Type B pancreatic cell (in vitro differentiated cells): ENCODE measurements at regions not wholly inside any gene's neighbourhood (a gene's known extent, or its start where the extent isn't known, plus 50 kb on each side); places are given as distances from the start of the nearest gene placed in this dataset.

Experiments used
- DNase-seq: peaks from one replicate; pipeline ENCODE4 v3.0.0; 2021; ENCODE audit warnings: mixed read lengths; ENCODE audit not compliant: unreplicated experiment; ENCODE audit errors: extremely low spot score
- H3K27ac Mint-ChIP-seq: 2 replicates; pipeline ENCODE4 v1.8.0; 2021; ENCODE audit warnings: mild to moderate bottlenecking, mixed read lengths
- H3K27me3 Mint-ChIP-seq: 2 replicates; pipeline ENCODE4 v1.8.0; 2021; ENCODE audit warnings: mixed read lengths
- H3K36me3 Mint-ChIP-seq: 2 replicates; pipeline ENCODE4 v1.8.0; 2021; ENCODE audit warnings: mixed read lengths
- H3K4me1 Mint-ChIP-seq: one replicate; pipeline ENCODE4 v1.8.0; 2021; ENCODE audit warnings: mixed read lengths; ENCODE audit not compliant: unreplicated experiment
- H3K4me3 Mint-ChIP-seq: 2 replicates; pipeline ENCODE4 v1.8.0; 2021; ENCODE audit warnings: mild to moderate bottlenecking, mixed read lengths
- H3K9me3 Mint-ChIP-seq: 2 replicates; pipeline ENCODE4 v1.8.0; 2021; ENCODE audit warnings: mixed read lengths
- CTCF ChIP-seq: fragments of 200-600 bp; sonication (generic); conservative IDR thresholded peaks from 2 replicates; pipeline ENCODE4 v1.5.0; 2021; ENCODE audit warnings: antibody characterized with exemption, mild to moderate bottlenecking

GRCh38 chr12:87246726-87247125, 782.5 kb downstream of the C12orf50 start:
- H3K27ac Mint-ChIP-seq, result no peak overlapping the region
- H3K36me3 Mint-ChIP-seq, result no peaks in the 10 kb centered on the region
- H3K27me3 Mint-ChIP-seq, result no peaks in the 10 kb centered on the region
- DNase-seq, result no peak
- no peaks in the 10 kb centered on the region for H3K4me1 Mint-ChIP-seq
- TF ChIP-seq CTCF, result no peak
- no peaks in the 10 kb centered on the region for H3K9me3 Mint-ChIP-seq
- H3K4me3 Mint-ChIP-seq, result no peak overlapping the region

- no peak overlapping the region for H3K27ac Mint-ChIP-seq
These were observed 790.7 kb downstream of the C12orf50 start for GRCh38 chr12:87238466-87238865.

GRCh38 chr12:87234898-87235297, 794.3 kb downstream of the C12orf50 start:
- Mint-ChIP-seq H3K9me3 (no peaks in the 10 kb centered on the region), H3K27ac (no peak overlapping the region), H3K27me3 (no peaks in the 10 kb centered on the region), H3K4me1 (peaks cover 6% of the 10 kb centered on the region), H3K36me3 (no peaks in the 10 kb centered on the region), H3K4me3 (no peak overlapping the region)
- no peak for DNase-seq
- TF ChIP-seq CTCF, result no peak

More at GRCh38 chr12:87238466-87238865, 790.7 kb downstream of the C12orf50 start:
- no peak for TF ChIP-seq CTCF
- Mint-ChIP-seq H3K4me3 (no peak overlapping the region), H3K36me3 (no peaks in the 10 kb centered on the region), H3K27me3 (no peaks in the 10 kb centered on the region), H3K9me3 (no peaks in the 10 kb centered on the region), H3K4me1 (peaks cover 5% of the 10 kb centered on the region)
- DNase-seq, result no peak

- Mint-ChIP-seq H3K4me3 (no peak overlapping the region), H3K27me3 (no peaks in the 10 kb centered on the region), H3K27ac (no peak overlapping the region), H3K4me1 (peaks cover 6% of the 10 kb centered on the region), H3K36me3 (no peaks in the 10 kb centered on the region), H3K9me3 (no peaks in the 10 kb centered on the region)
- DNase-seq, result no peak
- TF ChIP-seq CTCF, result no peak
These were observed 795.5 kb downstream of the C12orf50 start for GRCh38 chr12:87233671-87234070.

- Mint-ChIP-seq H3K36me3 (no peaks in the 10 kb centered on the region), H3K9me3 (no peaks in the 10 kb centered on the region), H3K27ac (no peak overlapping the region), H3K4me1 (peaks cover 6% of the 10 kb centered on the region), H3K4me3 (no peak overlapping the region), H3K27me3 (no peaks in the 10 kb centered on the region)
- no peak for DNase-seq
- no peak for TF ChIP-seq CTCF
These were observed 797.4 kb downstream of the C12orf50 start for GRCh38 chr12:87231818-87232217.

- no peak overlapping the region for H3K27ac Mint-ChIP-seq
- no peaks in the 10 kb centered on the region for H3K36me3 Mint-ChIP-seq
- no peak overlapping the region for H3K4me3 Mint-ChIP-seq
- no peaks in the 10 kb centered on the region for H3K27me3 Mint-ChIP-seq
- peaks cover 6% of the 10 kb centered on the region for H3K4me1 Mint-ChIP-seq
- TF ChIP-seq CTCF, result no peak
- DNase-seq, result no peak
- no peaks in the 10 kb centered on the region for H3K9me3 Mint-ChIP-seq
These were observed 798.8 kb downstream of the C12orf50 start for GRCh38 chr12:87230441-87230840.
